Muscle of arm (tissue), 1 donor: ENCODE measurements at regions not wholly inside any gene's neighbourhood (a gene's known extent, or its start where the extent isn't known, plus 50 kb on each side); places are given as distances from the start of the nearest gene placed in this dataset.

Experiments used
- DNase-seq: peaks from one replicate; pipeline ENCODE4 v3.0.0-alpha.2; 2013

GRCh38 chr12:102596031-102596430 lies 115.7 kb upstream of the IGF1 start:
- DNase-seq, result no peak

GRCh38 chr12:102595315-102595714 lies 115.0 kb upstream of the IGF1 start:
- no peak for DNase-seq

- DNase-seq, result no peak
Observed at GRCh38 chr12:102593134-102593533, 112.8 kb upstream of the IGF1 start.

GRCh38 chr12:102592134-102592533 lies 111.8 kb upstream of the IGF1 start:
- no peak for DNase-seq

- DNase-seq, result no peak
Observed at GRCh38 chr12:102573237-102573636, 92.9 kb upstream of the IGF1 start.

- DNase-seq, result no peak
Observed at GRCh38 chr12:102571889-102572288, 91.5 kb upstream of the IGF1 start.

- DNase-seq, result no peak
Observed at GRCh38 chr12:102570256-102570655, 89.9 kb upstream of the IGF1 start.

GRCh38 chr12:102569803-102570202 lies 89.4 kb upstream of the IGF1 start:
- DNase-seq, result no peak

- DNase-seq, result no peak
Observed at GRCh38 chr12:102568276-102568675, 87.9 kb upstream of the IGF1 start.

GRCh38 chr12:102567031-102567985 lies 86.9 kb upstream of the IGF1 start:
- DNase-seq, result no peak

- no peak for DNase-seq
Observed at GRCh38 chr12:102565555-102565954, 85.2 kb upstream of the IGF1 start.

GRCh38 chr12:102564026-102564425 lies 83.7 kb upstream of the IGF1 start:
- no peak for DNase-seq

GRCh38 chr12:102562836-102563425 lies 82.6 kb upstream of the IGF1 start:
- DNase-seq, result no peak

GRCh38 chr12:102551186-102551585 lies 70.8 kb upstream of the IGF1 start:
- DNase-seq, result no peak

GRCh38 chr12:102549691-102550090 lies 69.3 kb upstream of the IGF1 start:
- no peak for DNase-seq

- no peak for DNase-seq
Observed at GRCh38 chr12:102548543-102548942, 68.2 kb upstream of the IGF1 start.

- no peak for DNase-seq
Observed at GRCh38 chr12:102543494-102544485, 63.4 kb upstream of the IGF1 start.

- no peak for DNase-seq
Observed at GRCh38 chr12:102542816-102543440, 62.6 kb upstream of the IGF1 start.

- no peak for DNase-seq
Observed at GRCh38 chr12:102540815-102541385, 60.5 kb upstream of the IGF1 start.

GRCh38 chr12:102539651-102540553 lies 59.5 kb upstream of the IGF1 start:
- DNase-seq, result no peak
